ENCODE measurements at regions not wholly inside any gene's neighbourhood (a gene's known extent, or its start where the extent isn't known, plus 50 kb on each side); places are given as distances from the start of the nearest gene placed in this dataset.

- DNase-seq (ENCODE audit: low spot score), result no peak
- intact Hi-C loops (cut with DNase I), result no loop called here
Measured at GRCh38 chr11:104665641-104666040, 232.6 kb downstream of the CASP12 start.

GRCh38 chr11:104663190-104664140 lies 234.8 kb downstream of the CASP12 start:
- DNase-seq (ENCODE audit: low spot score), result no peak
- intact Hi-C loops (cut with DNase I), result no loop called here

GRCh38 chr11:104661901-104662300 lies 236.4 kb downstream of the CASP12 start:
- no peak for DNase-seq (ENCODE audit: low spot score)
- intact Hi-C loops (cut with DNase I), result no loop called here

GRCh38 chr11:104661471-104661870 lies 236.8 kb downstream of the CASP12 start:
- intact Hi-C loops (cut with DNase I), result no loop called here
- no peak for DNase-seq (ENCODE audit: low spot score)

- no peak for DNase-seq (ENCODE audit: low spot score)
Measured at GRCh38 chr11:104658177-104658576, 240.1 kb downstream of the CASP12 start.

GRCh38 chr11:104657083-104657482 lies 241.2 kb downstream of the CASP12 start:
- intact Hi-C loops (cut with DNase I), result no loop called here
- DNase-seq (ENCODE audit: low spot score), result no peak

More at GRCh38 chr11:104658177-104658576, 240.1 kb downstream of the CASP12 start:
- intact Hi-C loops (cut with DNase I), result no loop called here

GRCh38 chr11:104655066-104655465 lies 243.2 kb downstream of the CASP12 start:
- DNase-seq (ENCODE audit: low spot score), result no peak
- intact Hi-C loops (cut with DNase I), result no loop called here

GRCh38 chr11:104654181-104654813 lies 244.0 kb downstream of the CASP12 start:
- intact Hi-C loops (cut with DNase I), result no loop called here
- DNase-seq (ENCODE audit: low spot score), result no peak

- no peak for DNase-seq (ENCODE audit: low spot score)
- intact Hi-C loops (cut with DNase I), result no loop called here
Measured at GRCh38 chr11:104653407-104653806, 244.9 kb downstream of the CASP12 start.

GRCh38 chr11:104652996-104653395 lies 245.3 kb downstream of the CASP12 start:
- intact Hi-C loops (cut with DNase I), result no loop called here
- DNase-seq (ENCODE audit: low spot score), result no peak

- DNase-seq (ENCODE audit: low spot score), result no peak
- intact Hi-C loops (cut with DNase I), result no loop called here
Measured at GRCh38 chr11:104650234-104650633, 248.0 kb downstream of the CASP12 start.

GRCh38 chr11:104649002-104649401 lies 249.3 kb downstream of the CASP12 start:
- DNase-seq (ENCODE audit: low spot score), result no peak
- intact Hi-C loops (cut with DNase I), result no loop called here

- intact Hi-C loops (cut with DNase I), result no loop called here
- DNase-seq (ENCODE audit: low spot score), result no peak
Measured at GRCh38 chr11:104645261-104646222, 252.7 kb downstream of the CASP12 start.

GRCh38 chr11:104637662-104638170 lies 260.5 kb downstream of the CASP12 start:
- intact Hi-C loops (cut with DNase I), result no loop called here
- DNase-seq (ENCODE audit: low spot score), result no peak

GRCh38 chr11:104633226-104633625 lies 265.0 kb downstream of the CASP12 start:
- intact Hi-C loops (cut with DNase I), result no loop called here
- DNase-seq (ENCODE audit: low spot score), result no peak

- DNase-seq (ENCODE audit: low spot score), result no peak
- intact Hi-C loops (cut with DNase I), result no loop called here
Measured at GRCh38 chr11:104630352-104630751, 267.9 kb downstream of the CASP12 start.

GRCh38 chr11:104625246-104625645 lies 273.0 kb downstream of the CASP12 start:
- intact Hi-C loops (cut with DNase I), result no loop called here
- DNase-seq (ENCODE audit: low spot score), result no peak

- no peak for DNase-seq (ENCODE audit: low spot score)
- intact Hi-C loops (cut with DNase I), result no loop called here
Measured at GRCh38 chr11:104624021-104624420, 274.2 kb downstream of the CASP12 start.

- intact Hi-C loops (cut with DNase I), result no loop called here
- DNase-seq (ENCODE audit: low spot score), result no peak
Measured at GRCh38 chr11:104623518-104623917, 274.7 kb downstream of the CASP12 start.

- intact Hi-C loops (cut with DNase I), result no loop called here
- no peak for DNase-seq (ENCODE audit: low spot score)
Measured at GRCh38 chr11:104620991-104621390, 277.3 kb downstream of the CASP12 start.
